ENCODE measurements at regions not wholly inside any gene's neighbourhood (a gene's known extent, or its start where the extent isn't known, plus 50 kb on each side); places are given as distances from the start of the nearest gene placed in this dataset.

- Histone ChIP-seq H3K27me3 (replicated peaks in 2 of 5; ENCODE audit: control insufficient read depth in 4 of 5, insufficient read depth in 5 of 5, low read length in 4 of 5) (no peaks in the 10 kb centered on the region), H3K36me3 (ENCODE audit: control insufficient read depth in 4 of 4, insufficient read depth in 4 of 4, low read length in 3 of 4) (no peaks in the 10 kb centered on the region), H3K4me3 (ENCODE audit: control insufficient read depth in 1 of 7, extremely low read depth in 1 of 7, insufficient read depth in 4 of 7, low read depth in 2 of 7, low read length in 6 of 7) (no peak overlapping the region), H3K4me1 (ENCODE audit: control extremely low read depth in 1 of 4, control insufficient read depth in 4 of 4, insufficient read depth in 4 of 4, low read length in 3 of 4) (no peaks in the 10 kb centered on the region), H3K27ac (ENCODE audit: insufficient read depth in 1 of 2, low read depth in 1 of 2, low read length in 2 of 2, poor library complexity in 1 of 2, severe bottlenecking in 2 of 2) (no peak overlapping the region), H3K9me3 (ENCODE audit: control extremely low read depth in 1 of 5, control insufficient read depth in 4 of 5, insufficient read depth in 2 of 5, low read depth in 1 of 5, low read length in 4 of 5) (no peaks in the 10 kb centered on the region)
- POLR2A ChIA-PET, result interaction anchor here (0.6 kb wide), 1 partner anchor 29 kb away, joined by 3 read pairs; no protein-coding TSS in a partner anchor
- DNase-seq, result no peak
- WGBS (ENCODE audit: insufficient coverage), result 91% methylated on average over 6 of the region's 7 CpGs
- CTCF ChIA-PET, result interaction anchor here (1.4 to 1.5 kb wide), 2 partner anchors 23 to 54 kb away, joined by 3 read pairs; no protein-coding TSS in a partner anchor
Observed at GRCh38 chr12:94046626-94047410, 101.6 kb upstream of the PLXNC1 start.

GRCh38 chr12:94047781-94048567 is 100.4 kb upstream of the PLXNC1 start:
- 82% methylated on average over 7 of the region's 7 CpGs for WGBS (ENCODE audit: insufficient coverage)
- no peak overlapping the region for H3K27ac ChIP-seq (ENCODE audit: insufficient read depth in 1 of 2, low read depth in 1 of 2, low read length in 2 of 2, poor library complexity in 1 of 2, severe bottlenecking in 2 of 2)
- CTCF ChIA-PET, result interaction anchor here (1.4 kb wide), 1 partner anchor 24 kb away, joined by 3 read pairs; no protein-coding TSS in a partner anchor
- H3K36me3 ChIP-seq (ENCODE audit: control insufficient read depth in 4 of 4, insufficient read depth in 4 of 4, low read length in 3 of 4), result no peaks in the 10 kb centered on the region
- DNase-seq, result no peak
- POLR2A ChIA-PET, result interaction anchor here (0.7 kb wide), 1 partner anchor 85 kb away, joined by 3 read pairs; no protein-coding TSS in a partner anchor
- H3K27me3 ChIP-seq (replicated peaks in 2 of 5; ENCODE audit: control insufficient read depth in 4 of 5, insufficient read depth in 5 of 5, low read length in 4 of 5), result no peaks in the 10 kb centered on the region
- no peaks in the 10 kb centered on the region for H3K9me3 ChIP-seq (ENCODE audit: control extremely low read depth in 1 of 5, control insufficient read depth in 4 of 5, insufficient read depth in 2 of 5, low read depth in 1 of 5, low read length in 4 of 5)
- H3K4me1 ChIP-seq (ENCODE audit: control extremely low read depth in 1 of 4, control insufficient read depth in 4 of 4, insufficient read depth in 4 of 4, low read length in 3 of 4), result no peaks in the 10 kb centered on the region
- no peak overlapping the region for H3K4me3 ChIP-seq (ENCODE audit: control insufficient read depth in 1 of 7, extremely low read depth in 1 of 7, insufficient read depth in 4 of 7, low read depth in 2 of 7, low read length in 6 of 7)

- H3K4me3 ChIP-seq (ENCODE audit: control insufficient read depth in 1 of 7, extremely low read depth in 1 of 7, insufficient read depth in 4 of 7, low read depth in 2 of 7, low read length in 6 of 7), result no peak overlapping the region
- DNase-seq, result peak in 1 of 3 donors; percentile 35
- ChIA-PET CTCF (no interaction called here), POLR2A (no interaction called here)
- H3K9me3 ChIP-seq (ENCODE audit: control extremely low read depth in 1 of 5, control insufficient read depth in 4 of 5, insufficient read depth in 2 of 5, low read depth in 1 of 5, low read length in 4 of 5), result peaks cover 0 to 3% (median 0%) of the 10 kb centered on the region in 5 experiments
- no peak overlapping the region for H3K27ac ChIP-seq (ENCODE audit: insufficient read depth in 1 of 2, low read depth in 1 of 2, low read length in 2 of 2, poor library complexity in 1 of 2, severe bottlenecking in 2 of 2)
- no peaks in the 10 kb centered on the region for H3K4me1 ChIP-seq (ENCODE audit: control extremely low read depth in 1 of 4, control insufficient read depth in 4 of 4, insufficient read depth in 4 of 4, low read length in 3 of 4)
- WGBS (ENCODE audit: insufficient coverage), result 86% methylated on average over 2 of the region's 3 CpGs
- no peaks in the 10 kb centered on the region for H3K36me3 ChIP-seq (ENCODE audit: control insufficient read depth in 4 of 4, insufficient read depth in 4 of 4, low read length in 3 of 4)
- no peaks in the 10 kb centered on the region for H3K27me3 ChIP-seq (replicated peaks in 2 of 5; ENCODE audit: control insufficient read depth in 4 of 5, insufficient read depth in 5 of 5, low read length in 4 of 5)
Observed at GRCh38 chr12:94048757-94049156, 99.6 kb upstream of the PLXNC1 start.

GRCh38 chr12:94049718-94050117 is 98.7 kb upstream of the PLXNC1 start:
- no peak overlapping the region for H3K27ac ChIP-seq (ENCODE audit: insufficient read depth in 1 of 2, low read depth in 1 of 2, low read length in 2 of 2, poor library complexity in 1 of 2, severe bottlenecking in 2 of 2)
- no CpG with 5 or more reads among the region's 2 CpGs for WGBS (ENCODE audit: insufficient coverage)
- no peak for DNase-seq
- H3K4me3 ChIP-seq (ENCODE audit: control insufficient read depth in 1 of 7, extremely low read depth in 1 of 7, insufficient read depth in 4 of 7, low read depth in 2 of 7, low read length in 6 of 7), result no peak overlapping the region
- H3K9me3 ChIP-seq (ENCODE audit: control extremely low read depth in 1 of 5, control insufficient read depth in 4 of 5, insufficient read depth in 2 of 5, low read depth in 1 of 5, low read length in 4 of 5), result peaks cover 0 to 10% (median 0%) of the 10 kb centered on the region in 5 experiments
- no peaks in the 10 kb centered on the region for H3K27me3 ChIP-seq (replicated peaks in 2 of 5; ENCODE audit: control insufficient read depth in 4 of 5, insufficient read depth in 5 of 5, low read length in 4 of 5)
- ChIA-PET CTCF (no interaction called here), POLR2A (no interaction called here)
- no peaks in the 10 kb centered on the region for H3K4me1 ChIP-seq (ENCODE audit: control extremely low read depth in 1 of 4, control insufficient read depth in 4 of 4, insufficient read depth in 4 of 4, low read length in 3 of 4)
- no peaks in the 10 kb centered on the region for H3K36me3 ChIP-seq (ENCODE audit: control insufficient read depth in 4 of 4, insufficient read depth in 4 of 4, low read length in 3 of 4)

- no peak overlapping the region for H3K27ac ChIP-seq (ENCODE audit: insufficient read depth in 1 of 2, low read depth in 1 of 2, low read length in 2 of 2, poor library complexity in 1 of 2, severe bottlenecking in 2 of 2)
- WGBS (ENCODE audit: insufficient coverage), result 100% methylated on average over 1 of the region's 2 CpGs
- no peak overlapping the region for H3K4me3 ChIP-seq (ENCODE audit: control insufficient read depth in 1 of 7, extremely low read depth in 1 of 7, insufficient read depth in 4 of 7, low read depth in 2 of 7, low read length in 6 of 7)
- no peaks in the 10 kb centered on the region for H3K27me3 ChIP-seq (replicated peaks in 2 of 5; ENCODE audit: control insufficient read depth in 4 of 5, insufficient read depth in 5 of 5, low read length in 4 of 5)
- CTCF ChIA-PET, result interaction anchor here (2.8 kb wide), 1 partner anchor 22 kb away, joined by 9 read pairs; no protein-coding TSS in a partner anchor
- no peaks in the 10 kb centered on the region for H3K36me3 ChIP-seq (ENCODE audit: control insufficient read depth in 4 of 4, insufficient read depth in 4 of 4, low read length in 3 of 4)
- no peaks in the 10 kb centered on the region for H3K4me1 ChIP-seq (ENCODE audit: control extremely low read depth in 1 of 4, control insufficient read depth in 4 of 4, insufficient read depth in 4 of 4, low read length in 3 of 4)
- DNase-seq, result no peak
- POLR2A ChIA-PET, result no interaction called here
- peaks cover 0 to 12% (median 0%) of the 10 kb centered on the region in 5 experiments for H3K9me3 ChIP-seq (ENCODE audit: control extremely low read depth in 1 of 5, control insufficient read depth in 4 of 5, insufficient read depth in 2 of 5, low read depth in 1 of 5, low read length in 4 of 5)
Observed at GRCh38 chr12:94053676-94054075, 94.7 kb upstream of the PLXNC1 start.

- H3K27me3 ChIP-seq (replicated peaks in 2 of 5; ENCODE audit: control insufficient read depth in 4 of 5, insufficient read depth in 5 of 5, low read length in 4 of 5), result no peaks in the 10 kb centered on the region
- DNase-seq, result no peak
- POLR2A ChIA-PET, result no interaction called here
- 80% methylated on average over 1 of the region's 3 CpGs for WGBS (ENCODE audit: insufficient coverage)
- H3K4me1 ChIP-seq (ENCODE audit: control extremely low read depth in 1 of 4, control insufficient read depth in 4 of 4, insufficient read depth in 4 of 4, low read length in 3 of 4), result peaks cover 0 to 4% (median 0%) of the 10 kb centered on the region in 4 experiments
- H3K27ac ChIP-seq (ENCODE audit: insufficient read depth in 1 of 2, low read depth in 1 of 2, low read length in 2 of 2, poor library complexity in 1 of 2, severe bottlenecking in 2 of 2), result no peak overlapping the region
- no peaks in the 10 kb centered on the region for H3K36me3 ChIP-seq (ENCODE audit: control insufficient read depth in 4 of 4, insufficient read depth in 4 of 4, low read length in 3 of 4)
- no peak overlapping the region for H3K4me3 ChIP-seq (ENCODE audit: control insufficient read depth in 1 of 7, extremely low read depth in 1 of 7, insufficient read depth in 4 of 7, low read depth in 2 of 7, low read length in 6 of 7)
- CTCF ChIA-PET, result interaction anchor here (1.2 to 1.5 kb wide), 3 partner anchors 21 to 45 kb away, joined by 3 to 6 read pairs (median 5); no protein-coding TSS in a partner anchor
- H3K9me3 ChIP-seq (ENCODE audit: control extremely low read depth in 1 of 5, control insufficient read depth in 4 of 5, insufficient read depth in 2 of 5, low read depth in 1 of 5, low read length in 4 of 5), result peaks cover 0 to 12% (median 0%) of the 10 kb centered on the region in 5 experiments
Observed at GRCh38 chr12:94055528-94055927, 92.8 kb upstream of the PLXNC1 start.
